ENCODE measurements at regions not wholly inside any gene's neighbourhood (a gene's known extent, or its start where the extent isn't known, plus 50 kb on each side); places are given as distances from the start of the nearest gene placed in this dataset.
A peak's percentile ranks its signal among the peaks of the same experiment; 100 is the strongest.
"Not testable (repeated sequence)": the region's sequence is repeated elsewhere in the genome, so short reads cannot be mapped to it uniquely, and the experiment has no call there.

DNA sequence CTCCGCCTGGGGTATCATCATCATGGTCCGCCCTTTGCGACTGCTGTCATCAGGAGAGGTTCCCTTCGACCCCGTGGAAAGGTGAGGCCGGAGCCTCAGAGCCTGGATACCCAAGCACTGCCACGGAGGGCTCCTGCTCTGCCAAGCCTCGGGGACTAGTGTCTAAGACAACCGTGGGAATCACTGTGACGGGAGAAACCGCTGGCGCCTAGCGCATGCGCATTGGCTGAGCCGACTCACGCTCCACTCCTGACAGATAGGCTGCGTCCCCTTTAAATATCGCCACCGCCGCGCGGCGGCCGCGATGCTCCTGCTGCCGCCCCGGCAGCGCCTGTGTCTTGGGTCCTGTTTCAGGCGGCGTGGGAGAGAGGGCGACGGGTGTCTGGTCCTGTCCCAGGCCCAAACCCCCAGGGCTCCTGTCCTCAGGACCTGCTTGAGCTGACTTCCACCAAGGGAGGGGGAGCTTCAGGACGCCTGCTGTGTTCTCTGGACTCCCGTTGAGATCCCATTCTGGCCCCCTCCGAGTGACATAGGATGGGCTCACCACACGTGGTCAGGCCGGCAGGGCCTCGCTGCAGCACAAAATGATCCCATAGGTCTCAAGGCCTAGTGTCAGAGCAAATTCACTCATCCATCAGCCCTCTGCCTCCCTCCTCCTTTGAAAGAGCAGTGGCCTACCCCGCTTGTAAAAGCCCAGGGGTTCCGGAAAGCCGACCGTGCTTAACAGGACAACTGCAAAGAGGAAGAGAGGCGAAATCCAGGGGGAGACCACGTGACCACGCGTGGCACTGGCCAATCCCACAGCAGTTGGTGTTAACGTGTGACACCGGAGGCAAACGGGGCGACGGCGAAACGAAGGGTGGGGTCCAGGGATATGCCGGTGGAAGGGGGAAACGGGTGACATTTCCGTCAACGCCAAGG lies 707.2 kb upstream of the TPTE start:
- not testable (repeated sequence) for H3K4me3 ChIP-seq (ENCODE audit: low read depth, low read length); H3K27me3 ChIP-seq; H3K9me3 ChIP-seq; H3K36me3 ChIP-seq; DNase-seq; H3K4me1 ChIP-seq

DNA sequence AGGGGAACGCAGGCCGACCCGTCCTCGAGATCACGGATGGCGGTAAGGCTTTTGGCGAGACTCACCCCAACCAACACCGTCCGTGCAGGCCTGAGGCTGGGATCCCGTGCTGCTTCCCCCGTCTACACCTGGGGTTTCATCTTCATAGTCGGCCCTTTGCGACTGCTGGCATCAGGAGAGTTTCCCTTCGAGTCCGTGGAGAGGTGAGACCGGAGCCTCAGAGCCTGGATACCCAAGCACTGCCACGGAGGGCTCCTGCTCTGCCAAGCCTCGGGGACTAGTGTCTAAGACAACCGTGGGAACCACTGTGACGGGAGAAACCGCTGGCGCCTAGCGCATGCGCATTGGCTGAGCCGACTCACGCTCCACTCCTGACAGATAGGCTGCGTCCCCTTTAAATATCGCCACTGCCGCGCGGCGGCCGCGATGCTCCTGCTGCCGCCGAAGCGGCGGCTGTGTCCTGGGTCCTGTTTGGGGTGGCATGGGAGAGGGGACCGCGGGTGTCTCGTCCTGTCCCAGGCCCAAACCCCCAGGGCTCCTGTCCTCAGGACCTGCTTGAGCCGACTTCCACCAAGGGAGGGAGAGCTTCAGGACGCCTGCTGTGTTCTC lies 706.1 kb upstream of the TPTE start:
- not testable (repeated sequence) for H3K27me3 ChIP-seq; H3K4me3 ChIP-seq (ENCODE audit: low read depth, low read length); H3K4me1 ChIP-seq; H3K9me3 ChIP-seq; DNase-seq; H3K36me3 ChIP-seq

DNA sequence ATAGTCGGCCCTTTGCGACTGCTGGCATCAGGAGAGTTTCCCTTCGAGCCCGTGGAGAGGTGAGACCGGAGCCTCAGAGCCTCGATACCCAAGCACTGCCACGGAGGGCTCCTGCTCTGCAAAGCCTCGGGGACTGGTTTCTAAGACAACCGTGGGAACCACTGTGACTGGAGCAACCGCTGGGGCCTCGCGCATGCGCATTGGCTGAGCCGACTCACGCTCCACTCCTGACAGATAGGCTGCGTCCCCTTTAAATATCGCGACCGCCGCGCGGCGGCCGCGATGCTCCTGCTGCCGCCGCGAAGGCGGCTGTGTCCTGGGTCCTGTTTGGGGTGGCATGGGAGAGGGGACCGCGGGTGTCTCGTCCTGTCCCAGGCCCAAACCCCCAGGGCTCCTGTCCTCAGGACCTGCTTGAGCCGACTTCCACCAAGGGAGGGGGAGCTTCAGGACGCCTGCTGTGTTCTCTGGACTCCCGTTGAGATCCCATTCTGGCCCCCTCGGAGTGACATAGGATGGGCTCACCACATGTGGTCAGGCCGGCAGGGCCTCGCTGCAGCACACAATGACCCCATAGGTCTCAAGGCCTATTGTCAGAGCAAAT lies 704.5 kb upstream of the TPTE start:
- H3K27me3 ChIP-seq; H3K4me1 ChIP-seq; H3K4me3 ChIP-seq (ENCODE audit: low read depth, low read length); DNase-seq; H3K9me3 ChIP-seq; H3K36me3 ChIP-seq: not testable (repeated sequence)

DNA sequence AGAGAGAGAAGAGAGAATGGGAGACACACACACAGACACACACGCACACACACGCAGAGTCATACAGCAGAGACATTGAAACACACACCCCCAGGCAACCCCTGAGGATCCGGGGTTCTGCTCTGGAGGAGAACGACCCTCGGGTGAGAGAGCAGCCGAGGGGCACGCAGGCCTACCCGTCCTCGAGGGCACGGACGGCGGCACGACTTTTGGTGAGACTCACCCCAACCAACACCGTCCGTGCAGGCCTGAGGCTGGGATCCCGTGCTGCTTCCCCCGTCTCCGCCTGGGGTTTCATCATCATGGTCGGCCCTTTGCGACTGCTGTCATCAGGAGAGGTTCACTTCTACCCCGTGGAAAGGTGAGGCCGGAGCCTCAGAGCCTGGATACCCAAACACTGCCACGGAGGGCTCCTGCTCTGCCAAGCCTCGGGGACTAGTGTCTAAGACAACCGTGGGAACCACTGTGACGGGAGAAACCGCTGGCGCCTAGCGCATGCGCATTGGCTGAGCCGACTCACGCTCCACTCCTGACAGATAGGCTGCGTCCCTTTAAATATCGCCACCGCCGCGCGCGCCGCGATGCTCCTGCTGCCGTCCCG lies 703.4 kb upstream of the TPTE start:
- not testable (repeated sequence) for H3K36me3 ChIP-seq; H3K27me3 ChIP-seq; H3K4me3 ChIP-seq (ENCODE audit: low read depth, low read length); H3K9me3 ChIP-seq; DNase-seq; H3K4me1 ChIP-seq

DNA sequence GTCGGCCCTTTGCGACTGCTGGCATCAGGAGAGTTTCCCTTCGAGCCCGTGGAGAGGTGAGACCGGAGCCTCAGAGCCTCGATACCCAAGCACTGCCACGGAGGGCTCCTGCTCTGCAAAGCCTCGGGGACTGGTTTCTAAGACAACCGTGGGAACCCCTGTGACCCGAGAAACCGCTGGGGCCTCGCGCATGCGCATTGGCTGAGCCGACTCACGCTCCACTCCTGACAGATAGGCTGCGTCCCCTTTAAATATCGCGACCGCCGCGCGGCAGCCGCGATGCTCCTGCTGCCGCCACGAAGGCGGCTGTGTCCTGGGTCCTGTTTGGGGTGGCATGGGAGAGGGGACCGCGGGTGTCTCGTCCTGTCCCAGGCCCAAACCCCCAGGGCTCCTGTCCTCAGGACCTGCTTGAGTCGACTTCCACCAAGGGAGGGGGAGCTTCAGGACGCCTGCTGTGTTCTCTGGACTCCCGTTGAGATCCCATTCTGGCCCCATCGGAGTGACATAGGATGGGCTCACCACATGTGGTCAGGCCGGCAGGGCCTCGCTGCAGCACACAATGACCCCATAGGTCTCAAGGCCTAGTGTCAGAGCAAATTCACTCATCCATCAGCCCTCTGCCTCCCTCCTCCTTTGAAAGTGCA lies 701.7 kb upstream of the TPTE start:
- not testable (repeated sequence) for H3K4me1 ChIP-seq; DNase-seq; H3K27me3 ChIP-seq; H3K9me3 ChIP-seq; H3K4me3 ChIP-seq (ENCODE audit: low read depth, low read length); H3K36me3 ChIP-seq

DNA sequence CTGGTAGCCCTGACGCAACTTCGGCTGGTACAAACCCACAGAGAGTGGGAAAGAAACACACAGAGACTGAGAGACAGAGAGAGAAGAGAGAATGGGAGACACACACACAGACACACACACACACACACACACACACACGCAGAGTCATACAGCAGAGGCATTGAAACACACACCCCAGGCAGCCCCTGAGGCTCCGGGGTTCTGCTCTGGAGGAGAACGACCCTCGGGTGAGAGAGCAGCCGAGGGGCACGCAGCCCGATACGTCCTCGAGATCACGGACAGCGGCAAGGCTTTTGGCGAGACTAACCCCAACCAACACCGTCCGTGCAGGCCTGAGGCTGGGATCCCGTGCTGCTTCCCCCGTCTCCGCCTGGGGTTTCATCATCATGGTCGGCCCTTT lies 700.8 kb upstream of the TPTE start:
- not testable (repeated sequence) for H3K9me3 ChIP-seq; H3K27me3 ChIP-seq; H3K4me3 ChIP-seq (ENCODE audit: low read depth, low read length); DNase-seq; H3K4me1 ChIP-seq; H3K36me3 ChIP-seq

DNA sequence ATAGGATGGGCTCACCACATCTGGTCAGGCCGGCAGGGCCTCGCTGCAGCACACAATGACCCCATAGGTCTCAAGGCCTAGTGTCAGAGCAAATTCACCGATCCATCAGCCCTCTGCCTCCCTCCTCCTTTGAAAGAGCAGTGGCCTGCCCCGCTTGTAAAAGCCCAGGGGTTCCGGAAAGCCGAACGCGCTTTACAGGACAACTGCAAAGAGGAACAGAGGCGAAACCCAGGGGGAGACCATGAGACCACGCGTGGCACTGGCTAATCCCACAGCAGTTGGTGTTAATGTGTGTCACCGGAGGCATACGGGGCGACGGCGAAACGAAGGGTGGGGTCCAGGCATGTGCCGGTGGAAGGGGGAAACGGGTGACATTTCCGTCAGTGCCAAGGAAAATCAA lies 699.9 kb upstream of the TPTE start:
- not testable (repeated sequence) for H3K27me3 ChIP-seq; H3K4me1 ChIP-seq; H3K36me3 ChIP-seq; DNase-seq; H3K4me3 ChIP-seq (ENCODE audit: low read depth, low read length); H3K9me3 ChIP-seq

DNA sequence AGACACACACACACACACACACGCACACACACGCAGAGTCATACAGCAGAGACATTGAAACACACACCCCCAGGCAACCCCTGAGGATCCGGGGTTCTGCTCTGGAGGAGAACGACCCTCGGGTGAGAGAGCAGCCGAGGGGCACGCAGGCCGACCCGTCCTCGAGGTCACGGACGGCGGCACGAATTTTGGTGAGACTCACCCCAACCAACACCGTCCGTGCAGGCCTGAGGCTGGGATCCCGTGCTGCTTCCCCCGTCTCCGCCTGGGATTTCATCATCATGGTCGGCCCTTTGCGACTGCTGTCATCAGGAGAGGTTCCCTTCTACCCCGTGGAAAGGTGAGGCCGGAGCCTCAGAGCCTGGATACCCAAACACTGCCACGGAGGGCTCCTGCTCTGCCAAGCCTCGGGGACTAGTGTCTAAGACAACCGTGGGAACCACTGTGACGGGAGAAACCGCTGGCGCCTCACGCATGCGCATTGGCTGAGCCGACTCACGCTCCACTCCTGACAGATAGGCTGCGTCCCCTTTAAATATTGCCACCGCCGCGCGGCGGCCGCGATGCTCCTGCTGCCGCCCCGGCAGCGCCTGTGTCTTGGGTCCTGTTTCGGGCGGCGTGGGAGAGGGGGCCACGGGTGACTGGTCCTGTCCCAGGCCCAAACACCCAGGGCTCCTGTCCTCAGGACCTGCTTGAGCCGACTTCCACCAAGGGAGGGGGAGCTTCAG lies 699.1 kb upstream of the TPTE start:
- not testable (repeated sequence) for H3K4me1 ChIP-seq; H3K9me3 ChIP-seq; H3K36me3 ChIP-seq; H3K27me3 ChIP-seq; H3K4me3 ChIP-seq (ENCODE audit: low read depth, low read length); DNase-seq

DNA sequence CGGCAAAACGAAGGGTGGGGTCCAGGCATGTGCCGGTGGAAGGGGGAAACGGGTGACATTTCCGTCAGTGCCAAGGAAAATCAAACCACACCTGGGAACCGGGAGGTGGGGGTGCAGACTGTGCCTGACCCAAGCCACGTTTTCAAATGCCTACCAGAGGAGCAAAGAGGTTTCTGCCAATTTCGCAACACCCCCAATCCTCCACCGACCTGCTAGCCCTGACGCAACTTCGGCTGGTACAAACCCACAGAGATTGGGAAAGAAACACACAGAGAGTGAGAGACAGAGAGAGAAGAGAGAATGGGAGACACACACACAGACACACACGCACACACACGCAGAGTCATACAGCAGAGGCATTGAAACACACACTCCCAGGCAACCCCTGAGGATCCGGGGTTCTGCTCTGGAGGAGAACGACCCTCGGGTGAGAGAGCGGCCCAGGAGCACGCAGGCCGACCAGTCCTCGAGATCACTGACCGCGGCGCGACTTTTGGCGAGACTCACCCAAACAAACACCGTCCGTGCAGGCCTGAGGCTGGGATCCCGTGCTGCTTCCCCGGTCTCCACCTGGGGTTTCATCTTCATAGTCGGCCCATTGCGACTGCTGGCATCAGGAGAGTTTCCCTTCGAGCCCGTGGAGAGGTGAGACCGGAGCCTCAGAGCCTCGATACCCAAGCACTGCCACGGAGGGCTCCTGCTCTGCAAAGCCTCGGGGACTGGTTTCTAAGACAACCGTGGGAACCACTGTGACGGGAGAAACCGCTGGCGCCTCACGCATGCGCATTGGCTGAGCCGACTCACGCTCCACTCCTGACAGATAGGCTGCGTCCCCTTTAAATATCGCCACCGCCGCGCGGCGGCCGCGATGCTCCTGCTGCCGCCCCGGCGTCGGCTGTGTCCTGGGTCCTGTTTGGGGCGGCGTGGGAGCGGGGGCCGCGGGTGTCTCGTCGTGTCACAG lies 697.9 kb upstream of the TPTE start:
- peak; percentile 20 for DNase-seq
- not testable (repeated sequence) for H3K9me3 ChIP-seq; H3K4me1 ChIP-seq; H3K27me3 ChIP-seq; H3K36me3 ChIP-seq; H3K4me3 ChIP-seq (ENCODE audit: low read depth, low read length)

DNA sequence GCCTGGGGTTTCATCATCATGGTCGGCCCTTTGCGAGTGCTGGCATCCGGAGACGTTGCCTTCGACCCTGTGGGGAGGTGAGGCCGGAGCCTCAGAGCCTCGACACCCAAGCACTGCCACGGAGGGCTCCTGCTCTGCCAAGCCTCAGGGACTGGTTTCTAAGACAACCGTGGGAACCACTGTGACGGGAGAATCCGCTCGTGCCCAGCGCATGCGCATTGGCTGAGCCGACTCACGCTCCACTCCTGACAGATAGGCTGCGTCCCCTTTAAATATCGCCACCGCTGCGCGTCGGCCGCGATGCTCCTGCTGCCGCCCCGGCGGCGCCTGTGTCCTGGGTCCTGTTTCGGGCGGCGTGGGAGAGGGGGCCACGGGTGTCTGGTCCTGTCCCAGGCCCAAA lies 690.6 kb upstream of the TPTE start:
- DNase-seq; H3K9me3 ChIP-seq; H3K36me3 ChIP-seq; H3K27me3 ChIP-seq; H3K4me1 ChIP-seq; H3K4me3 ChIP-seq (ENCODE audit: low read depth, low read length): not testable (repeated sequence)

DNA sequence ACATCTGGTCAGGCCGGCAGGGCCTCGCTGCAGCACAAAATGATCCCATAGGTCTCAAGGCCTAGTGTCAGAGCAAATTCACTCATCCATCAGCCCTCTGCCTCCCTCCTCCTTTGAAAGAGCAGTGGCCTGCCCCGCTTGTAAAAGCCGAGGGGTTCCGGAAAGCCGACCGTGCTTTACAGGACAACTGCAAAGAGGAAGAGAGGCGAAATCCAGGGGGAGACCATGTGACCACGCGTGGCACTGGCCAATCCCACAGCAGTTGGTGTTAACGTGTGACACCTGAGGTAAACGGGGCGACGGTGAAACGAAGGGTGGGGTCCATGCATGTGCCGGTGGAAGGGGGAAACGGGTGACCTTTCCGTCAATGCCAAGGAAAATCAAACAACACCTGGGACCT lies 688.6 kb upstream of the TPTE start:
- H3K36me3 ChIP-seq; H3K27me3 ChIP-seq; DNase-seq; H3K4me3 ChIP-seq (ENCODE audit: low read depth, low read length); H3K9me3 ChIP-seq; H3K4me1 ChIP-seq: not testable (repeated sequence)

DNA sequence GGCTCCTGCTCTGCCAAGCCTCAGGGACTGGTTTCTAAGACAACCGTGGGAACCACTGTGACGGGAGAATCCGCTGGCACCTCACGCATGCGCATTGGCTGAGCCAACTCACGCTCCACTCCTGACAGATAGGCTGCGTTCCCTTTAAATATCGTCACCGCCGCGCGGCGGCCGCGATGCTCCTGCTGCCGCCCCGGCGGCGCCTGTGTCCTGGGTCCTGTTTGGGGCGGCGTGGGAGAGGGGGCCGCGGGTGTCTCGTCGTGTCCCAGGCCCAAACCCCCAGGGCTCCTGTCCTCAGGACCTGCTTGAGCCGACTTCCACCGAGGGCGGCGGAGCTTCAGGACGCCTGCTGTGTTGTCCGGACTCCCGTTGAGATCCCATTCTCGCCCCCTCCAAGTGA lies 684.8 kb upstream of the TPTE start:
- not testable (repeated sequence) for DNase-seq; H3K4me3 ChIP-seq (ENCODE audit: low read depth, low read length); H3K36me3 ChIP-seq; H3K9me3 ChIP-seq; H3K27me3 ChIP-seq; H3K4me1 ChIP-seq

DNA sequence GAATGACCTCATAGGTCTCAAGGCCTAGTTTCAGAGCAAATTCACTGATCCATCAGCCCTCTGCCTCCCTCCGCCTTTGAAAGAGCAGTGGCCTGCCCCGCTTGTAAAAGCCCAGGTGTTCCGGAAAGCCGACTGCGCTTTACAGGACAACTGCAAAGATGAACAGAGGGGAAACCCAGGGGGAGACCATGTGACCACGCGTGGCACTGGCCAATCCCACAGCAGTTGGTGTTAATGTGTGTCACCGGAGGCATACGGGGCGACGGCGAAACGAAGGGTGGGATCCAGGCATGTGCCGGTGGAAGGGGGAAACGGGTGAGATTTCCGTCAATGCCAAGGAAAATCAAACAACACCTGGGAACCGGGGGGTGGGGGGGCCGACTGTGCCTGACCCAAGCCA lies 684.4 kb upstream of the TPTE start:
- not testable (repeated sequence) for DNase-seq; H3K9me3 ChIP-seq; H3K4me3 ChIP-seq (ENCODE audit: low read depth, low read length); H3K4me1 ChIP-seq; H3K27me3 ChIP-seq; H3K36me3 ChIP-seq

DNA sequence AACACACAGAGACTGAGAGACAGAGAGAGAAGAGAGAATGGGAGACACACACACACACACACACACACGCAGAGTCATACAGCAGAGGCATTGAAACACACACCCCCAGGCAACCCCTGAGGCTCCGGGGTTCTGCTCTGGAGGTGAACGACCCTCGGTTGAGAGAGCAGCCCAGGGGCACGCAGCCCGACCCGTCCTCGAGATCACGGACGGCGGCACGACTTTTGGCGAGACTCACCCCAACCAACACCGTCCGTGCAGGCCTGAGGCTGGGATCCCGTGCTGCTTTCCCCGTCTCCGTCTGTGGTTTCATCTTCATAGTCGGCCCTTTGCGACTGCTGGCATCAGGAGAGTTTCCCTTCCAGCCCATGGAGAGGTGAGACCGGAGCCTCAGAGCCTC lies 683.9 kb upstream of the TPTE start:
- not testable (repeated sequence) for H3K36me3 ChIP-seq; H3K9me3 ChIP-seq; H3K4me3 ChIP-seq (ENCODE audit: low read depth, low read length); H3K27me3 ChIP-seq; DNase-seq; H3K4me1 ChIP-seq

Measured in BE2C (cell line).